HG02884 (cell line): ENCODE measurements at regions not wholly inside any gene's neighbourhood (a gene's known extent, or its start where the extent isn't known, plus 50 kb on each side); places are given as distances from the start of the nearest gene placed in this dataset.
"Not testable (repeated sequence)": the region's sequence is repeated elsewhere in the genome, so short reads cannot be mapped to it uniquely, and the experiment has no call there.

ENCODE experiments used
- ATAC-seq: cut with Tn5 transposase; IDR thresholded peaks from one replicate; pipeline ENCODE4 v1.9.1; 2021; ENCODE audit warnings: mild to moderate bottlenecking, moderate library complexity; ENCODE audit not compliant: unreplicated experiment

- no peak for ATAC-seq
Observed at GRCh38 chr1:68827261-68827660, 330.4 kb upstream of the DEPDC1 start.

- no peak for ATAC-seq
Observed at GRCh38 chr1:68828013-68828412, 331.1 kb upstream of the DEPDC1 start.

DNA sequence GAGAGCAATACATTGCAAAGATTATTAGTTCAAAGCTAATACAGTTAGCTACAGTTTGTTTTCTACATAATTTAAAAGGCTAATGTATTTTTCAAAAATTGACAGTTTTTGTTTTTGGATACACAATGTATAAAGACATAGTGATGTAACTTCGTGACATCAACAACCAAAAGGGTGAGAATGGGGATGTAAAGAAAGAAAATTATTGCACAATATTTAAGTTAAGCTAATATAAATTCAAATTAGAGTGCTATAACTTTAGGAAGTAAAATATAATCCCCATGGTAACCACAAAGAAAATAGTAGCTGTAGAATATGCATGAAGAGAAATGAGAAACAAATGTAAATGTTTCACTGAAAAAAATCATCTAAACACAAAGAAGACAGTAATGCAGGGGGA is 334.4 kb upstream of the DEPDC1 start:
- ATAC-seq: no peak

- ATAC-seq: no peak
Observed at GRCh38 chr1:68848017-68848416, 351.1 kb upstream of the DEPDC1 start.

DNA sequence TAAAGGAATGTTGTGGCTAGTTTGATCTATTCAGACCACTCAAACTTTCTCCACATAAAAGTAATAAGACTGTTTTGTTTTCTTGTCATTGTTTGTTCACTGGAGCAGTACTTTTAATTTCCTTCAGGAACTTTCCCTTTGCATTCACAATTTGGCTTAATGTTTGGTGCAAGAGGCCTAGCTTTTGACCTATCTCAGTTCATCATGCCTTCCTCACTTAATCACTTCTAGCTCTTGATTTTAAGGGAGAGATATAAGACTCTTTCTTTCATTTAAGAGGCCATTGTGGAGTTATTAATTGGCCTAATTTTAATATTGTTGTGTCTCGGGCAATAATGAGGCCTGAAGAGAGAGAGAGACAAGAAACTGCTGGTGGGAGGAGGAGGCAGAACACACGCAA is 371.7 kb upstream of the DEPDC1 start:
- ATAC-seq: no peak

DNA sequence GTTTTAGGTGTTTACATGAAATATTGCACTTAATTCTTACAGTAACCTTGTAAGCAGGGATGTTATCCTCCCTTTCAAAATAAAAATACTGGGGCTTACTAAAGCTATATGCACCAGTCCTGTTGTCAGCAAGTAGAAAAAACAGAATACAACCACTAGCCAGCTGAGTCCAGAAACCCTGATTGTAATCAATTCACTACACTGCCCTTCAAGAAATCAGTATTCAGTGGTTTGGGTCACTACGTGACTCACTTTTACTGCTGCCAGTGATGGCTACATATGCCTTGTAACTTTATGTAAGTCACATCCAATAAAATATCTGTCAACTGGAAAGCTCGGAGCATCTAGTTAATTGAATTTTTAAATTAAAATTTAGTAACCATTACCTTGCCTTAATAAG is 376.3 kb upstream of the DEPDC1 start:
- ATAC-seq: no peak

- not testable (repeated sequence) for ATAC-seq
Observed at GRCh38 chr1:68881330-68882194, 384.7 kb upstream of the DEPDC1 start.

DNA sequence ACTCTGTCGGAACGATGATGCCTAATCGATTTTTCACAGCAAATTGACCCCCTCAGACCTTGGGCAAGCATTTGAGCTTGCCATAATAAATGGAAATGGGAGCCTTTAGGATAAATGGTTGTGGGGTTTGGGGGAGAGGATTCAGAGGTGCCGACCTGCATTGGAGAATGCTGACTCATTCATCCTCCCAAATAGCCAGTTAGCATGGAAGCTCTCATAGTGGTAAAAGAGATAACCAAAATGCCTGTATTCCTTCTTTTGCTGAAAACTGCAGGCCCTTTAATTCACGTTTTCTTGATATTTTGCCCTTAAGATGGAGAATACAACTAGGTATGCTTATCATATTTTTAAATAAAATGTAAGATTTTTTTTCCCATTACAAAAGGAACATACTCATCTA is 392.6 kb upstream of the DEPDC1 start:
- ATAC-seq: no peak

DNA sequence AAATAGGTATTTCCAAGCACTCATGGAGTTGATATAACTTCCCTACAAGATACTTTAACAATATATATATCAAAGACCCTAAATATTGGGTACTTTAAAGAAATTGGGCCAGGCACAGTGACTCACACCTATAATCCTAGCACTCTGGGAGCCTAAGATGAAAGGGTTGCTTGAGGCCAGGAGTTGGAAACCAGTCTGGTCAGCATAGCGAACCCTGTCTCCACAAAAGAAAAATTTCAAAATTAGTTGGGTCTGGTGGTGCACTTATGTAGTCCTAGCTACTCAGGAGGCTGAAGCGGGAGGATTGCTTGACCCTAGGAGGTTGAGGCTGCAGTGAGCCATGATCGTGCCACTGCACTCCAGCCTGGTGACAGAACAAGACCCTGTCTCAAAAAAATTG is 393.9 kb upstream of the DEPDC1 start:
- ATAC-seq: no peak

DNA sequence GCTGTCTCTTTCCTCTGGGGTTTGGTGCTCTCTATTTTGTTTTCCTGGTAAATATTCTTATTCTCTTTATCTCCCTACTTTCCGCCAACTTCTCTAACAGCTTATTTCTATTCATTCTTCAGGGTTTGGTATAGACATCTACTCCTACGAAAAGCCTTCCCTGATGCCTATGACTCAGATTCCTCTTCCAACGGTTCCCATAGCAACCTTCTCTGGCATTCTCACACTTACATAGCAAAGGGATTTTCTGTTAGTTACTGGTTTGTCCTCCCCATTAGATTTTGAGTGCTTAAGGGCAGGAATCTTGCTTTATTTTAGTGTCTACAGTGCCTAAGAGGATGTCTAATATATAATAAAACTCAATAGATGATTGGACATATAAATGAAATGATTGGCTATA is 407.6 kb upstream of the DEPDC1 start:
- no peak for ATAC-seq

GRCh38 chr1:68906431-68906830 is 409.5 kb upstream of the DEPDC1 start:
- no peak for ATAC-seq

GRCh38 chr1:68907491-68907890 is 410.6 kb upstream of the DEPDC1 start:
- ATAC-seq: no peak

DNA sequence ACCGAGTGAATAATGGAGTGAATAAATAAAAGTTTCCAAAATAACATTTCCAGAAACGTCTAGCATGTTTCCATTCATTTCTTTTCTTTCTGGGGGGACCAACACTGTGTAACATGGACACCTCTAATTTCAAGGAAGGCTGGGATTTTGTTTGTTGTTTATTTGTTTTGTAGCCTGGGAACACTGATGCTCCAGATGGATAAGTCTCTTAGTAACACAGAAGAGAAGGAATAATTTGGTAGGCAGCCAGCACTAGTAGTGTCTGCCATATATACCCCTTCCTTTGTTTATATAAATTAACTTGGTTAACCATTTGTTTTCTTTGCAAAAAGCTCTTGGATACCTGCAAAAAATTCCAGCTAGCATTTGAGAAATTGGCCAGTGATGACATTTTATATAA is 411.4 kb upstream of the DEPDC1 start:
- ATAC-seq: no peak

GRCh38 chr1:68916221-68916902 is 419.5 kb upstream of the DEPDC1 start:
- no peak for ATAC-seq

GRCh38 chr1:68917456-68917855 is 420.6 kb upstream of the DEPDC1 start:
- ATAC-seq: no peak

- no peak for ATAC-seq
Observed at GRCh38 chr1:68918563-68918962, 421.7 kb upstream of the DEPDC1 start.

- no peak for ATAC-seq
Observed at GRCh38 chr1:68919075-68919474, 422.2 kb upstream of the DEPDC1 start.

DNA sequence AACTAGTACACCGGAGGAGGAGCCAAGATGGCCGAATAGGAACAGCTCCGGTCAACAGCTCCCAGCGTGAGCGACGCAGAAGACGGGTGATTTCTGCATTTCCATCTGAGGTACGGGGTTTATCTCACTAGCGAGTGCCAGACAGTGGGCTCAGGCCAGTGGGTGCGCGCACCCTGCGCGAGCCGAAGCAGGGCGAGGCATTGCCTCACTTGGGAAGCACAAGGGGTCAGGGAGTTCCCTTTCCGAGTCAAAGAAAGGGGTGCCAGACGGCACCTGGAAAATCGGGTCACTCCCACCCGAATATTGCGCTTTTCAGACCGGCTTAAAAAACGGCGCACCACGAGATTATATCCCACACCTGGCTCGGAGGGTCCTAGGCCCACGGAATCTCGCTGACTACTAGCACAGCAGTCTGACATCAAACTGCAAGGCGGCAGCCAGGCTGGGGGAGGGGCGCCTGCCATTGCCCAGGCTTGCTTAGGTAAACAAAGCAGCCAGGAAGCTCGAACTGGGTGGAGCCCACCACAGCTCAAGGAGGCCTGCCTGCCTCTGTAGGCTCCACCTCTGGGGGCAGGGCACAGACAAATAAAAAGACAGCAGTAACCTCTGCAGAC is 426.7 kb upstream of the DEPDC1 start:
- not testable (repeated sequence) for ATAC-seq

DNA sequence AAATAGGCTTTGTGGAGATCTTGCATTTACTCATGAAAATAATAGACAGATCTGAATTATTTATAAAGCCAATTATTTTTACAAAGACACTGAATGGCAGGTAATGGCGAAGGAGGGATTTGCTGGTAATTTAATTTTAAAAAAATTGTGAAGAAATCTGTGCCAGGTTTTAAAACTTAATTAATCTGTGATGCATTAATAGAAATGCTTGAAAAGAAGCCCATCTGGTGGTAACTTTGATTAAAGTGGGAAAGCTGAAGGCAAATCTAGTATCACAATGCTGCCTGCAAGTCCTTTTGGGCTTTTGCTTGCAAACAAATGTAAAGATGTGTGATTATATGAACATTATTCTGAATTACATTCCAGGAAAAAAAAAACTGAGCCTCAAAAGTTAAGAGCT is 433.2 kb upstream of the DEPDC1 start:
- no peak for ATAC-seq

- no peak for ATAC-seq
Observed at GRCh38 chr1:68936530-68936929, 439.6 kb upstream of the DEPDC1 start.

- no peak for ATAC-seq
Observed at GRCh38 chr1:68938051-68938666, 441.3 kb upstream of the DEPDC1 start.

DNA sequence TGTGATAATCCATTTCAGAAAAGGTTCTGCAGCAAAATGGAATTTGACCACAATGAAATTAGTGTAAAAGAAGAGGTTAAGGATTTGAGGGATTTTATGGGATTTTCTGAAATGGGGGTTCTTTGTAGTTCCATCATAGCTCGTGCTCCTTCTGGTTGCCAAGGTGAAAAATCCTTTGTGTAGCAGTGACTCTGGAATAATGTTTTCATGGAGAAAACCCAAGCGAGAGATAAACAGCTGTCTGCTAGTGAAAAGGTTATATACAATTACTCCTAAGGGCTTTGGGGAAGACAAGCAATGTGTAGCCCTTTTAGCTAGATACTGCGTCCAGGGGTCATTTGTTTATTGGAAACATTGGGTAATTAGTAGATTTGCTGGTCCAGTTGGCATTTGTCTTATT is 453.2 kb upstream of the DEPDC1 start:
- ATAC-seq: no peak
